D341Med (cell line): ENCODE measurements at regions not wholly inside any gene's neighbourhood (a gene's known extent, or its start where the extent isn't known, plus 50 kb on each side); places are given as distances from the start of the nearest gene placed in this dataset.
"Not testable (repeated sequence)": the region's sequence is repeated elsewhere in the genome, so short reads cannot be mapped to it uniquely, and the experiment has no call there.

Experiments
- DNase-seq: peaks from one replicate; pipeline ENCODE4 v3.0.0; 2012; ENCODE audit warnings: low spot score

DNA sequence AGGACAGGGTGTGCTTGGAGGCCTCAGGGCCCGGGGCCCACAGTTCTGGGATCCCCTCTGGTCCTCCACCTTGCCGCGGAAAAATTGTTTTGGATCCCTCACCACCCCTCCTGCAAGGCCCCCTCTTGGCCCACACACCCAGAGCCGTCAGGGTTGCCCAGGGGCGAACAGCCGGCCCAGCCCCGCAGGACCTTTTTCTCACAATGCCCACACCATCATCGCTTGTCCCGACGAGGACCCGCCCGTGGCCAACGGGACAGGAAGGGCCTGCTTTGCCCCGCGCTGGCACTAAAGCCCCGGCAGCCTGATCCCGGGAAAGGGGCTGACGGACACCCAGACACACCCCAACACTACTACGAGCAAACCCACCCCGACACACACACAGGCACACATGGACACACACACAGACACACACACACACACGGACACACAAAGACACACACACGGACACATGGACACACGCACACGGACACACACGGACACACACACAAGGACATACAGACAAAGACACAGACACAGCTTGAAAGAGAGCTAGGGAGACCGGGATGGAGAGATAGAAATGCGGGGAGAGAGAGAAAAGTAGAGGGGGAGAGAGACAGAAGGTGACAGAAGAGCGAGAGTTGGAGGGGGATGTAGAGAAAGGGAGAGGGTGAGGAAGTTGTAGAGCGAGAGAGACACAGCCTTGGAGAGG, 1493.5 kb upstream of the DEFB115 start:
- DNase-seq, result no peak

DNA sequence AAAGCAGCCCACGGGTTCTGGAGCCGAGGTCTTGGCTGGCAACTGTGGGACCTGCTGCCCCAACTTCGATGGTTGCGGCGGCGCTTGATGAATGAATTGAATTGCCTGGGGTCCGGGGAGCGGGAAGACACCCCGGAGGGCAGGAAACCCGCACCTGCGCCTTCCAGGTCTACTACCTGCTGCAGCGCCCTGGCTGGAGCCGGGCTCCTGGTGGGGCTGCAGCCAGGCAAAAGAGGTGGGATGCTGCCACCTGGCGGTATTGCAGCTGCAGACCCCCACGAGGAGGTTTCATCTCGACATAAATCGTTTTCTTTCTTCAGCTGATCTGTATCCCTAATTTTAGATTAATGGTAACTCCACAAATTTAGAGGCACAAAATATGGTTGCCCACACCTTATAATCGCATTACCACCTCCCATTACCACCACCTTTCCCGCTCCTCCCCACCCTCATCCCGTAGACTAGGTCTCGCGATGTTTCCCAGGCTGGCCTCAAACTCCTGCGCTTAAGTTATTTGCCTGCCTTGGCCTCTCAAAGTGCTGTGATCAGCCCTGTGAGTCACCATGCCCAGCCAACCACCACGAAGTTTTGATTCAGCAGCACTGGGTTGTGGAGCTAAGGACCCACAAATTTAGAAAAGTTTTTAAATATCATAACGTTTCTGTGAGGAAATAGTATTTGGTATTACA, 1492.4 kb upstream of the DEFB115 start:
- DNase-seq, result not testable (repeated sequence)

DNA sequence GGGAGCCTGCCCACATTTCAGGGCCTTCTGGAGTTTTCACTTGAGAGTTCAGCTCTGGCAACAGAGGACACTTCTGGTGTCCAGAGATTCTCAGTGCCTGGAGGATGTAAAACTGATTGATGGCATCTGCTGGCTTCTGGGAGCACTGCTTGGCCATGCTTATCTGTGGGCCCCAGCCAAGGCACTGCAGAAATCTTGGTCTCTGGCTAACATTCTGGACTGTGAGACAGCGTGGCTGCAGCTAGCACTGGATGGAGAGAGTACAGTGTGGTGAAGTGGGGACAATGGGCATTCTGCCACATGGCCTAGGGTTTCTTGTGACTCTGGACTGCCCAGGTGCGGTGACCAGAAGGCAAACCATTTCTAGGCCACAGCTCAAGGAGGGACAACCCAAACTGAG, 1479.4 kb upstream of the DEFB115 start:
- not testable (repeated sequence) for DNase-seq

DNA sequence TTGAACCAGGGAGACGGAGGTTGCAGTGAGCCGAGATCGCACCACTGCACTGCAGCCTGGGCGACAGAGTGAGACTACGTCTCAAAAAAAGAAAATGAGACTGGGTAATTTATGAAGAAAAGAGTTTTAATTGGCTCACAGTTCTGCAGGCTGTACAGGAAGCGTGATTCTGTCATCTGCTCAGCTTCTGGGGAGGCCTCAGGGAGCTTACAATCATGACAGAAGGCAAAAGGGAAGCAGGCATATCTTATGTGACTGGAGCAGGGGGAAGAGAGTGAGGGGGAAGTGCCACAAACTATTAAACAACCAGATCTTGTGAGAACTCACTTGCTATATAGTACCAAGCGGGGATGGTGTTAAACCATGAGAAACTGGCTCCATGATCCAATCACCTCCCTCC, 1476.2 kb upstream of the DEFB115 start:
- DNase-seq, result not testable (repeated sequence)

DNA sequence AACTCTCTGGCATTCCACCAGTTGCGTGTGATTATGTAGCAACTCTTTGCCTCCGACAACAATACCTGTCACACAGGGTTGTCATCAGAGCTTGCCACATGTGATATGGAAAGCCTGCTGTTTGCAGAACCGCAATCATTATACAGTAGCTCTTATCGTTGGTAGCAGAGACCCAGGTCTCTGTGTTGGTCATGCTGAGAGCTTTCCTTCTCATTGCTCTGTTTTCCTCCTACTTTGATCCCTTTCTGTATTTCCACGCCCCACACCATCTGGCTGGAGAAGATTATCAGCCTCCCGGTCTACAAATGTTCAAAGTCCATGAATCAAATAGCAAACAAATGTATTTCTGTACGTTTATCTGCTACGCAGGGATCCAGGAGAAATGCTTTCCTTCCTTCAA, 1475.6 kb upstream of the DEFB115 start:
- not testable (repeated sequence) for DNase-seq

DNA sequence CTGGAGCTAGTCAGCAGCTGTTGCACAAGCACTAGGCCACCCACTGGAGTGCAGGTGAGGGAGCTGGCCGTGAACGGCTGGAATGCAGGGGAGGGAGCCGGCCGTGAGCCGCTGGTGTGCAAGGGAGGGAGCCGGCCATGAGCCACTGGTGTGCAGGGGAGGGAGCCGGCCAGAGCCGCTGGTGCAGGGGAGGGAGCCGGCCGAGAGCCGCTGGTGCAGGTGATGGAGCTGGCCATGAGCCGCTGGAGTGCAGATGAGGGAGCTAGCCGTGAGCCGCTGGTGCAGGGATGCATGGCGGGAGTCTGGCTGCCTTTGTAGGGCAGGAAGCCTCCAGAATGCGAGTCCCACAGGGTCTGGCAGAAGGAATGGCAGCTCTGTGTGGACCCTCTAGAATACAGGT, 1470.0 kb upstream of the DEFB115 start:
- DNase-seq, result not testable (repeated sequence)

DNA sequence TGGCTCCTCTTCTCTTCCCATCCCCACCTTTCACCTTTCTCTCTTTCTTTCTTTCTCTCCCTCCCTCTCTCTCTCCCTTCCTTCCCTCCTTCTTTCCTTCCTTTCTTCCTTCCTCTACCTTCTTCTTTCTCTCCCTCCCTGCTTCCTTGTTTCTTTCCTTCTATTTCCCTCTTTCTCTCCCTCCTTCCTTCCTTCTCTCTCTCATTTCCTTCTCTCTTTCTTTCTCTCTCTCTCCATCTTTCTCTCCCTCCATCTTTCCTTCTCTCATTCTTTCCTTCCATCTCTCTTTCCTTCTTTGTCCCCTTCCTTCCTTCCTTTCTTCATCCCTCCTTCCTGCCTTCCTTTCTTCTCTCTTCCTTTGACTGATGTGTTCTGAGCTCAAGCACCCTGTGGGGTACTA, 1467.0 kb upstream of the DEFB115 start:
- DNase-seq, result no peak

DNA sequence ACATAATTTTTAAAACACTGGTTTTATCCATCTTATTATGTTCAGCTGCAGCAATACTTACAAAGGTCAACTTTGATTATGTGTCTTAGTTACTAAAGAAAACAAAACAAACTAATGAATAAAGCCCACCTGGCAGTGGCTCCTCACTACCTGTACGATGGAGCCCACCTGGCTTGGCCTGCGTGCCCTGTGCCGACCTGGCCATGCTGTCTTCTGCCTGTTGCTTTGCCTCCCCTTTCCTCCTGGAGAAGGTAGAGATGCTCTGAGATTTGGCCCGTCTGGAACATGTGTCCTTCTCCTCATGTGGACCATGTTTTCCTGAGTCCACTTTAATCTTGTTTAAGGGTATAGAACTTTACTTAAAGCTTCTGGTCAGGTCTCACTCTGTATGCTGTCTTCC, 1426.0 kb upstream of the DEFB115 start:
- not testable (repeated sequence) for DNase-seq

DNA sequence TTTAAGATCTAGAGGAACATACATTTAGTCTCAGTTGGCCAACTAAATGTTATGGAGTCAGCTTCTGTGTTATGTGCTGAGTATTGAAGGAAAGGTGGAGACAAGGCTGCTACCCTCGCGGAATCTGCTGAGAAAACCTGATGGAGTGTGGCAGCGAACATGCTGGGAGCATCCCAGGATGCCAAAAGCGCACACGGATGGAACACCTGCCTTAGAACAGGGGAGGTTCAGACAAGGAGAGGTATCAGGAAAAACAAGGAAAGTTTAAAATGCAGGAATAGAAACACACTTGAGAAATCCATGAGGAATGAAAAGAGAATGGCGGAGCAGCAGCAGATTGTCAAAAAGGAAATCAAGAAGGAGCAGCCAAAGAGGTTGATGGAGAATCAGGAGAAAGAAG, 1389.5 kb upstream of the DEFB115 start:
- not testable (repeated sequence) for DNase-seq

DNA sequence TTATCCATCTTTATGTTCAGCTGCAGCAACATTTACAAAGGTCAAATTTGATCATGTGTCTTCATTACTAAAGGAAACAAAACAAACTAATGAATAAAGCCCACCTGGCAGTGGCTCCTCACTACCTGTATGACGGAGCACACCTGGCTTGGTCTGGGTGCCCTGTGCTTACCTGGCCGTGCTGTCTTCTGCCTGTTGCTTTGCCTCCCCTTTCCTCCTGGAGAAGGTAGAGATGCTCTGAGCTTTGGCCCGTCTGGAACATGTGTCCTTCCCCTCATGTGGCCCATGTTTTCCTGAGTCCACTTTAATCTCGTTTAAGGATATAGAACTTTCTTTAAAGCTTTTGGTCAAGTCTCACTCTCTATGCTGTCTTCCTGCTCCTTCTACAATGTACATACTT, 1388.8 kb upstream of the DEFB115 start:
- DNase-seq, result not testable (repeated sequence)

DNA sequence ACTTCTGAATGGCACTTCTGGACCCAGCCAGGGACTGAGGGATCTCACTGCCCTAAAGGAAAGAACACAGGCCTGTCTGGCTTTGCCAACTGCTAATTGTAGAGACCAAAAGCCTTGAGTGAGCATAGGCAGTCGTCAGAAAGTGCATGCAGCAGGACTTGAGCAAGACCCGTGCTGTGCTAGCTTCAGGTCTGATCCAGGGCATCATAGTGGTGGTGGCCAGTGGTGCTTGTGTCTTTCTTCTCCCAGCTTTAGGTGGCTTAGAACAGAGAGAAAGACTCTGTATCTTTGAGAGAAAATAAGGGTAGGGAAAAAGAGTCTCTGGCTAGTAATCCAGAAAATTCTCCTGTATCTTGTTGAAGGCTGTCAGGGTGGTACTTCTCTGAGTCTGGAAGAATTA, 1385.6 kb upstream of the DEFB115 start:
- DNase-seq, result not testable (repeated sequence)

DNA sequence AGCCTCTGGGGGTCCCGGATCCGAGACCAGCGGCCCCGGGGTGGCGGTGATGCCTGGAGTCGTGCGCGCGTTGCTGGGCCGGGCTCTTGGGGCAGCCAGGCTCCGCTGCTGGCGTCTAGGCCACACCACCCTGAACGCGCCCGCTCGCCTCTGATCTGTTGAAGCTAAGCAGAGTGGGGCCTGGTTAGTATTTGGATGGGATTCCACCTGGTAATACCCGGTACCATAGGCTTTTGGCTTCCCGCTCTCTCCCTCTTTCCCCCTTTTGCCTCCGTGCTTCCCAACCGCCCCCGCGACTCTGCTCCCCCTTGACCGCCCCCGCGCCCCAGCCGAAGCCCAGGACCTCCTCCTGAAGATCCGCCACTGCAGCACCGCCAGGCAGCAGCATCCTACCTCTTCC, 1383.5 kb upstream of the DEFB115 start:
- peak; percentile 53 for DNase-seq

DNA sequence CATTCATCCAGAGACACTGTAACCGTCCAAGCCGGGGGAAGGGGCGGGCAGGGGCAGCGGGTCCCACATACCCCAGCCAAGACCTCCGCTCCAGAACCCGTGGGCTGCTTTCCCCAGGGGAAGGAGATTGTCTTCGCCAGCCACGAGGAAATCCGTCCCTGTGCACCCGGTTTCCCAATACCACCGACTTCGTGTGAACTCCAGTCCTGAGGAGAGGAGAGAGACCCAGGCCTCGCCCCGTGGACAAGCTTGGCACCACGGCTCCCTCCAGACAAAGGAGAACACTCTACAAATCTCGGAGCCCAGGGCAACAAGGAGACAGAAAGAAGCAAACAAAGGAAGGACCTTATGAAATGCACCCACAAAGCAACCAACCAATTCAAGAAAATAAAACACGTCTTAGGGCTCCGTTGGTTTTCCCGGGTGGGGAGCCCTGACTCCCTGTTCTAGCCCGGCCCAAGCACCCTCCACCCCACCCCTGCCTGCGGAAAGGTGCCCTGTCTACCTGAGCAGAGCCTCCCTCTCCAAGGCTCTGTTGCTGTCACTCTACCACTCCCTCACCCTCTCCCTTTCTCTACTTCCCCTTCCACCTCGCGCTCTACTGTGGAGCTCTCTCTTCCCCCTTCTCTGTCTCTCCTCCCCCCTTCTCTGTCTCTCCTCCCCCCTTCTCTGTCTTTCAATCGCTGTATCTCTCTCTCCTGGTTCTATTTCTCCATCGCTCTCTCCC, 1382.8 kb upstream of the DEFB115 start:
- peak; percentile 21 for DNase-seq

DNA sequence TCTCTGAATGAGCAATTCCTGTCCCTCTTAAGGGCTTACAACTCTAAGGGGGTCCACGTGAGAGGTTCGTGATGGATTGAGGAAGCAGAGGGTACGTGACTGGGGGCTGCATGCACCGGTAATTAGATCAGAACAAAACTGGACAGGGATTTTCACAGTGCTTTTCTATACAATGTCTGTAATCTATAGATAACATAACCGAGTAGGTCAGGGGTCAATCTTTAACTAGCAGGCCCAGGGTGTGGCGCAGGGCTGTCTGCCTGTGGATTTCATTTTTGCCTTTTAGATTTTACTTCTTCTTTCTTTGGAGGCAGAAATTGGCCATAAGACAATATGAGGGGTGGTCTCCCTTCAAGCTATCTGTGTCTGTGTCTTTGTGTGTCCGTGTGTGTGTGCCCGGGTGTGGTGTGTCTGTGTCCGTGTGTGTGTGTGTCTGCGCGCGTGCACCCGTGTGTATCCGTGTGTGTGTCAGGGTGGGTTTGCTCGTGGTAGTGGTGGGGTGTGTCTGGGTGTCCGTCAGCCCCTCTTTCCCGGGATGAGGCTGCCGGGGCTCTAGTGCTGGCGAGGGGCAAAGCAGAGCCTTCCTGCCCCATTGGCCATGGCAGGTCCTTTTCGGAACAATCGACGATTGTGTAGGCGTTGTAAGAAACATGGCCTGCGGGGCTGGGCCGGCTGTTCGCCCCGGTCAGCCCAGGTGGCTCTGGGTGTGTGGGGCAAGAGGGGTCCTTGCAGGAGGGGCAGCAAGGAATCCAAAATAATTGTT, 1382.0 kb upstream of the DEFB115 start:
- DNase-seq, result not testable (repeated sequence)

DNA sequence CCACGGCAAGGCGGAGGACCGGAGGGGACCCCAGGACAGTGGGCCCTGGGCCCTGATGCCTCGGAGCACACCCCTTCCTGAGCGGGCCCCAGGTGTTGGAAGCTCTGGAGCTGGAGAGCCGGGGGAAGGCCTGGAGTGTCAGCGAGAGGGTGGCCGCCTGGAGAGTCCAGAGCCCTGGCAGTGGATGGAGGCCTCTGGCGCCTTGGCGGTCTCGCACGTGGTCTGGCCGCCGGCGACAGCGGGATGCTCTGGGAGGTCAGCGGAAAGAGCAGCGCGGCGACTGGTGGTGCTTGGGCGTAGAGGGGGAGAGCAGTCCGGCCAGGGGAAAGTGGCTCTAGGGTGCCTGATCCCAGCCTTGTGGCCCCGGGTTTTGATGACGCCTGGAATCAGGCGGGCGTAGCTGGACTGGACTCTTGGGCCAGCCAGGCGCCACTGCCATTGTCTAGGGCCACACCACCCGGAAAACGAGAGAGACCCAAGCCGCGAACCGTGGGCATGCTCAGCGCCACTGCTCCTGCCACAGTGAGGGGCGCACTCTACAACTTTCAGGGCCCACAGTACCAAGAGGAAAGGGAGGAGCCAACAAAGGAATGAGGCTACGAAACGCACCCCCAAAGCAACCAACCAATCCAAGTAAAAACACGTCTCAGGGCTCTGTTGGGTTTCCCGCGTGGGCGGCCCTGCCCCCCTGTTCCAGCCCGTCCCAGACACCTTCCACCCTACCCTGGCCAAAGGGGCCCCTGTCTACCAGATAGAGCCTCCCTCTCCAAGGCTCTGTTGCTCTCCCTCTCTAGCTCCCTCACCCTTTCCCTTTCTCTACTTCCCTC, 1381.2 kb upstream of the DEFB115 start:
- DNase-seq, result peak; percentile 19

DNA sequence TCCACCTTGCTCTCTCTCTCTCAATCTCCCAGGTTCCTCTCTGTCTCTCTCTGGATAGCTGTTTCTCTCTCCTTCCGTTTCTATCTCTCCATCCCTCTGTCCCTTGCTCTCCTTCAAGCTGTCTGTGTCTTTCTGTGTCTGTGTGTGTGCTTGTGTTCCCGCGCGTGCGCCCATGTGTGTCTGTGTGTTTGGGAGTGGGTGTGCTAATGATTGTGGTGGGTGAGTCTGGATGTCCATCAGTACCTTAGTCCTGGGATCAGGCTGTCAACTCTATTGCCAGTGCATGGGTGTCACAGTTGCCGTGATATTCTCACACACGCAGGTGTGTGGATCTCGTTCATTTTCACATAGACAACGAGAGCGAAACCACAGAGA, 1380.6 kb upstream of the DEFB115 start:
- peak; percentile 18 for DNase-seq

DNA sequence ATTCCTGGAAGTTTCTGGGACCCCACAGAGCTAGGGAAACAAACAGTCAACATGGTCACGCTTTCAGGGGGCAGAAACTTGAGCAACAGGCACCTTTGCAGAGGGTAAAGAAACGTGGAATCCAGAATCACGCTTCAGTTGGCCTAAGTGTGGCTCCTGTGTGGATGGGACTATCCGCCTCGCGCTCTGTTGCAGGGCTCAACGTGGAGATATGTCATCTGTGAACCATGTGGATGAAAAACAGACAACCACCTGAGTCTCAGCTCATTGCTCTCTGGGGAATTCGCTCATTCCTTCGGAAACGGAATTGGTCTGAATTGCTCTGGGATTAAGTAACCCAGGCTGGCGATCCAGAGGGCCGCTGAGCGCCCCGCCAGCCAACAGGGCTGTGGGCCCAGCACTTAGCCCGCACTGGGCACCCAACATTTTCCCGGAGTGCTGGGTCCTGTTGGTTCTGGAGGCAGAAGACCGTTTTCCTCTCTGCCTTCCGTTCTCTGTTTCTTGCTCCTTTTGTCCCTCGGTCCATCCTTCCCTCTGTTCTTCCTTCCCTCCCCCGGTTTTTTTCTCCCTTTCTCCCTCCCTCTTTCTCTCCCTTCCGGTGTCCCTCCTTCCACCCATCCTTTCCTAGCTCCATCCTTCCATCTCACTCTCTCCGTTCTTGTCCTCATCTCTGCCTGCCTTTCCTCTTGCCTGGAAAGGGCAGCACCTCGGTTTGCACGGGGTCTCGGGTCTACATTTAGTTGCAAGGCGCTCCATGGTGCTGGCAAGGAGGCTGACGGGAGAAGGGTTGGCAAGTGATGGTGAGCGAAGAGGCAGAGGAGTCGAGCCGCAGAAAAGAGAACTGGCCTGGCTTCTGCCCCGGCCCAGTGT, 1379.8 kb upstream of the DEFB115 start:
- not testable (repeated sequence) for DNase-seq

DNA sequence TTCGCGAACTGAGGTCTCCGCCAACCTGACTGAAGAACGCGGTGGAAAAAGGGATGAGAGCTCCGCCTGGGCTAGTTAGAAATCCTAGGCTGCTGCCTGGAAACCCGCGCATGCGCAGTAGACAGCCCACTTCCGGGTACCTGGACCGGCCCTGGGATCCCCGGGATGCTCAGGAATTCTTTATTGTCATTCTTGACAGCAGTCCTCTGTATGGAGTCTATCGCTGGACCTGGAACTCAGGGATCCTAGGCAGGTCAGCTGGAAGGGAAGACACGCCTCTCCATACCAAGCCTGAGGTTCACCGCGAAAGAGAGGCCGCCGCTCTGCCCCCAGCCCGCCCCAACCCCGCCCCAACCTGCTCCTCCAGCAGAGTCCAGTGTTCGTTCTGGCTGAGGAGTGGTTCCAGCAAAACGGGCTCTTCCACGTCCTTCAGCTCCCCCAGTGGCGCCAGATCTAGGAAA, 1379.2 kb upstream of the DEFB115 start:
- peak; percentile 30 for DNase-seq

DNA sequence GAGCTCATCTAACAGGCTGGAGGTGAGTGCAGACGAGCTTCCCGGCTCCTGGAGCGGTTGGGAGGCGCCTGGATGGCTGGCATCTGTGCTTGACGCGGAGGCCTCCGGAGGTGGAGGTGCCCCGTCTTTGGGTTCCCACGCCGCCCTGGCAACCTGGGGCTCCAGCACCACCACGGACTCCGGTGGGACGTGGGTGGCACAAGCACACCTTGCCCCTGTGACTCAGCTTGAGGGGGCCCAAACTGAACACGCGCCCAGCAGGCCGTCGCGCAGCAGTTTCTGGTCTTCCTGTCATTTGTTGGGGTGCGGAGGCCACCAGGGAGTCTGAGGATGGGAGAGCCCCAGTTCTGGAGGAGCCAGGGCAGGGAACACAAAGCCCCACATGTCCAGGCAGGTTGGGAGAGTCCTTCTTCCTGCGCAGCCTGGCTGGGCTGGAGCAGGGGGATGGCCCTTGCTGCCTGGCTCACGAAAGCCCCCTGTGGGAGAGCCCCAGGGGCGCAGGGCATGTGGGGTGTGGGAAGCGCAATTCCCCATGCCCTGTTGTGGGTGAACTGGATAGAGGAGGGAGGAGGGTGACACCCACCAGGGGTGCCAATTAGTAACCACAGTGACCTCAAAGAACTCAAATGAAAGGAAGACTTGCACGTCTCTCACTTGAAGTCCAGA, 1378.6 kb upstream of the DEFB115 start:
- DNase-seq, result no peak

DNA sequence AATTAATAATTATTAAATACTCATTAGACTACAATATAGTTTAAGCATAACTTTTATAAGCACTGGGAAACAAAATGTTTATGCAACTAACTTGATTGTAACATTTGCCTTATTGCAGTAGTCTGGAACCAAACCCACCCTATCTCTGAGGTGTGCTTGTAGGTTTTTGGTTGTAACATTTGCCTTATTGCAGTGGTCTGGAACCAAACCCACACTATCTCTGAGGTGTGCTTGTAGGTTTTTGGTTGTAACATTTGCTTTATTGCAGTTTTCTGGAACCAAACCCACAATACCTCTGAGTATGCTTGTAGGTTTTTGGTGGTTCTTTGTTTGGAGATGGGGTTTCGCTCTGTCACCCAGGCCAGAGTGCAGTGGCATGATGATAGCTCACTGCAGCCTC, 1376.4 kb upstream of the DEFB115 start:
- DNase-seq, result not testable (repeated sequence)
